Suprapubic skin (tissue), 4 donors: ENCODE measurements at regions not wholly inside any gene's neighbourhood (a gene's known extent, or its start where the extent isn't known, plus 50 kb on each side); places are given as distances from the start of the nearest gene placed in this dataset.

Source experiments
- DNase-seq, 2 donors: peaks; one replicate each; pipeline ENCODE4 v3.0.0-alpha.2; 2019; ENCODE audit warnings: low spot score in 2 of 2
- H3K27ac ChIP-seq: fragments of 200-600 bp; sonication (generic); one replicate; pipeline ENCODE4 v1.5.1; 2019
- H3K27me3 ChIP-seq: fragments of 200-600 bp; sonication (generic); one replicate; pipeline ENCODE4 v1.5.1; 2019
- H3K36me3 ChIP-seq: fragments of 200-600 bp; sonication (generic); one replicate; pipeline ENCODE4 v1.5.1; 2019
- H3K4me1 ChIP-seq: fragments of 200-600 bp; sonication (generic); one replicate; pipeline ENCODE4 v1.5.1; 2019
- H3K4me3 ChIP-seq: fragments of 200-600 bp; sonication (generic); one replicate; pipeline ENCODE4 v1.5.1; 2019; ENCODE audit warnings: mild to moderate bottlenecking
- H3K9me3 ChIP-seq: fragments of 200-600 bp; sonication (generic); one replicate; pipeline ENCODE4 v1.5.1; 2019
- CTCF ChIP-seq, 2 donors: fragments of 200-600 bp in 1 of 2; fragments of 450-650 bp in 1 of 2; sonication (generic) in 1 of 2; IDR thresholded peaks; one replicate each; pipeline ENCODE4 v1.5.1; 2016 to 2019; ENCODE audit warnings: antibody characterized with exemption in 2 of 2, mild to moderate bottlenecking in 1 of 2, moderate library complexity in 1 of 2
- EP300 ChIP-seq: sonication (generic); formaldehyde crosslinking; IDR thresholded peaks from one replicate; pipeline ENCODE4 v1.6.1; 2017; ENCODE audit warnings: antibody characterized with exemption
- POLR2A ChIP-seq, 2 donors: fragments of 450-650 bp; IDR thresholded peaks; one replicate each; pipeline ENCODE4 v1.6.1; 2017; ENCODE audit warnings: antibody characterized with exemption in 2 of 2, mild to moderate bottlenecking in 2 of 2, moderate library complexity in 2 of 2
- POLR2AphosphoS5 ChIP-seq, 3 donors: sonication (generic); formaldehyde crosslinking; IDR thresholded peaks; one replicate each; pipeline ENCODE4 v1.6.1; 2017; ENCODE audit warnings: antibody characterized with exemption in 3 of 3
- WGBS: methylation state at CpG from one replicate; pipeline ENCODE4 v1.1.5; 2018; 5-methylcytosine and 5-hydroxymethylcytosine counted together

- no peak for DNase-seq
- Histone ChIP-seq H3K27ac (no peak overlapping the region), H3K36me3 (no peaks in the 10 kb centered on the region), H3K4me3 (no peak overlapping the region), H3K9me3 (no peaks in the 10 kb centered on the region), H3K27me3 (peaks cover 4% of the 10 kb centered on the region), H3K4me1 (no peaks in the 10 kb centered on the region)
- no peak for TF ChIP-seq POLR2AphosphoS5 (IDR thresholded peaks at IDR 0.05)
- TF ChIP-seq EP300 = no peak
- no peak for TF ChIP-seq POLR2A (IDR thresholded peaks at IDR 0.05)
- TF ChIP-seq CTCF (IDR thresholded peaks at IDR 0.05) = no peak
- 62% methylated on average over 3 of the region's 3 CpGs for WGBS
Observed at GRCh38 chr2:222000326-222000725, 298.5 kb downstream of the PAX3 start.

- H3K4me3 ChIP-seq = no peak overlapping the region
- no peak overlapping the region for H3K27ac ChIP-seq
- WGBS = 64% methylated on average over 6 of the region's 6 CpGs
- peaks cover 4% of the 10 kb centered on the region for H3K27me3 ChIP-seq
- no peaks in the 10 kb centered on the region for H3K9me3 ChIP-seq
- H3K36me3 ChIP-seq = no peaks in the 10 kb centered on the region
- DNase-seq = no peak
- H3K4me1 ChIP-seq = no peaks in the 10 kb centered on the region
- no peak for TF ChIP-seq POLR2AphosphoS5 (IDR thresholded peaks at IDR 0.05)
- no peak for TF ChIP-seq POLR2A (IDR thresholded peaks at IDR 0.05)
- TF ChIP-seq EP300 = no peak
- TF ChIP-seq CTCF (IDR thresholded peaks at IDR 0.05) = no peak
Observed at GRCh38 chr2:221999717-222000116, 299.1 kb downstream of the PAX3 start.

- Histone ChIP-seq H3K4me3 (no peak overlapping the region), H3K27me3 (peaks cover 4% of the 10 kb centered on the region), H3K9me3 (no peaks in the 10 kb centered on the region), H3K36me3 (no peaks in the 10 kb centered on the region), H3K4me1 (no peaks in the 10 kb centered on the region), H3K27ac (no peak overlapping the region)
- no peak for DNase-seq
- TF ChIP-seq EP300 (no peak), POLR2AphosphoS5 (IDR thresholded peaks at IDR 0.05) (no peak), CTCF (IDR thresholded peaks at IDR 0.05) (no peak), POLR2A (IDR thresholded peaks at IDR 0.05) (no peak)
- 83% methylated on average over 2 of the region's 2 CpGs for whole genome bisulfite sequencing
Observed at GRCh38 chr2:221999166-221999565, 299.6 kb downstream of the PAX3 start.

GRCh38 chr2:221997683-221998082, 301.1 kb downstream of the PAX3 start:
- Histone ChIP-seq H3K27ac (no peak overlapping the region), H3K9me3 (no peaks in the 10 kb centered on the region), H3K27me3 (peaks cover 4% of the 10 kb centered on the region), H3K4me1 (no peaks in the 10 kb centered on the region), H3K36me3 (no peaks in the 10 kb centered on the region), H3K4me3 (no peak overlapping the region)
- no peak for DNase-seq
- TF ChIP-seq POLR2A (IDR thresholded peaks at IDR 0.05) (no peak), CTCF (IDR thresholded peaks at IDR 0.05) (no peak), EP300 (no peak), POLR2AphosphoS5 (IDR thresholded peaks at IDR 0.05) (no peak)
- 74% methylated on average over 1 of the region's 1 CpG for WGBS

GRCh38 chr2:221997100-221997499, 301.7 kb downstream of the PAX3 start:
- no peak overlapping the region for H3K27ac ChIP-seq
- H3K9me3 ChIP-seq = no peaks in the 10 kb centered on the region
- H3K36me3 ChIP-seq = no peaks in the 10 kb centered on the region
- no peak for TF ChIP-seq CTCF (IDR thresholded peaks at IDR 0.05)
- TF ChIP-seq EP300 = no peak
- no peak for TF ChIP-seq POLR2A (IDR thresholded peaks at IDR 0.05)
- no peak for TF ChIP-seq POLR2AphosphoS5 (IDR thresholded peaks at IDR 0.05)
- DNase-seq = no peak
- peaks cover 4% of the 10 kb centered on the region for H3K27me3 ChIP-seq
- no peaks in the 10 kb centered on the region for H3K4me1 ChIP-seq
- 57% methylated on average over 3 of the region's 3 CpGs for WGBS
- H3K4me3 ChIP-seq = no peak overlapping the region
